CD8-positive, alpha-beta memory T cell (primary cell): ENCODE measurements at regions not wholly inside any gene's neighbourhood (a gene's known extent, or its start where the extent isn't known, plus 50 kb on each side); places are given as distances from the start of the nearest gene placed in this dataset.
A peak's percentile ranks its signal among the peaks of the same experiment; 100 is the strongest.
"Not testable (repeated sequence)": the region's sequence is repeated elsewhere in the genome, so short reads cannot be mapped to it uniquely, and the experiment has no call there.

ENCODE experiments used
- CTCF ChIA-PET: fragments of 350-600 bp; sonication (Branson Sonifier 250); formaldehyde crosslinking; loops from one replicate; lab custom pipeline; 2021; ENCODE audit warnings: antibody characterized with exemption; lab: Charles Lee
- POLR2A ChIA-PET: fragments of 350-600 bp; sonication (Branson Sonifier 250); formaldehyde crosslinking; loops from one replicate; lab custom pipeline; 2021; ENCODE audit warnings: antibody characterized with exemption; lab: Charles Lee
- DNase-seq, 5 donors: peaks; one replicate each; pipeline versions ENCODE4 v3.0.0 to v3.0.0-alpha.2; 2020 to 2022; ENCODE audit warnings: mixed read lengths in 1 of 5
- H3K27ac ChIP-seq: one replicate; pipeline ENCODE4 v1.7.0; 2013; ENCODE audit warnings: low read depth, mild to moderate bottlenecking, low read length, moderate library complexity
- H3K27me3 ChIP-seq: 2 replicates; pipeline ENCODE4 v1.7.0; 2013; ENCODE audit warnings: low read length, mild to moderate bottlenecking; ENCODE audit not compliant: insufficient read depth, poor library complexity, severe bottlenecking
- H3K36me3 ChIP-seq: 2 replicates; pipeline ENCODE4 v1.7.0; 2013; ENCODE audit warnings: mild to moderate bottlenecking, low read length, moderate library complexity; ENCODE audit not compliant: insufficient read depth
- H3K4me1 ChIP-seq: 2 replicates; pipeline ENCODE4 v1.7.0; 2013; ENCODE audit warnings: mild to moderate bottlenecking, low read length, moderate library complexity; ENCODE audit not compliant: insufficient read depth
- H3K4me3 ChIP-seq: 2 replicates; pipeline ENCODE4 v1.7.0; 2013; ENCODE audit warnings: mild to moderate bottlenecking, low read length
- H3K9me3 ChIP-seq: 2 replicates; pipeline ENCODE4 v1.7.0; 2013; ENCODE audit warnings: mild to moderate bottlenecking, low read length
- H3K27ac Mint-ChIP-seq, 8 donors: one replicate each; pipeline ENCODE4 v1.8.0; 2020 to 2021; ENCODE audit warnings: mixed read lengths in 8 of 8, mild to moderate bottlenecking in 6 of 8, inconsistent platforms in 3 of 8, moderate library complexity in 3 of 8
- H3K27me3 Mint-ChIP-seq, 2 donors: one replicate each; pipeline ENCODE4 v1.8.0; 2020 to 2021; ENCODE audit warnings: mixed read lengths in 2 of 2, mild to moderate bottlenecking in 1 of 2, moderate library complexity in 1 of 2
- H3K36me3 Mint-ChIP-seq, 3 donors: one replicate each; pipeline ENCODE4 v1.8.0; 2020 to 2021; ENCODE audit warnings: mixed read lengths in 3 of 3, inconsistent platforms in 1 of 3, mild to moderate bottlenecking in 1 of 3
- H3K4me1 Mint-ChIP-seq, 3 donors: one replicate each; pipeline ENCODE4 v1.8.0; 2020 to 2021; ENCODE audit warnings: mixed read lengths in 3 of 3, inconsistent platforms in 1 of 3, mild to moderate bottlenecking in 1 of 3
- H3K4me3 Mint-ChIP-seq, 7 donors: one replicate each; pipeline ENCODE4 v1.8.0; 2020 to 2021; ENCODE audit warnings: mixed read lengths in 7 of 7, mild to moderate bottlenecking in 6 of 7, moderate library complexity in 4 of 7, inconsistent platforms in 2 of 7
- H3K9me3 Mint-ChIP-seq, 5 donors: one replicate each; pipeline ENCODE4 v1.8.0; 2020 to 2022; ENCODE audit warnings: mixed read lengths in 5 of 5, mild to moderate bottlenecking in 3 of 5, moderate library complexity in 2 of 5, inconsistent platforms in 1 of 5

DNA sequence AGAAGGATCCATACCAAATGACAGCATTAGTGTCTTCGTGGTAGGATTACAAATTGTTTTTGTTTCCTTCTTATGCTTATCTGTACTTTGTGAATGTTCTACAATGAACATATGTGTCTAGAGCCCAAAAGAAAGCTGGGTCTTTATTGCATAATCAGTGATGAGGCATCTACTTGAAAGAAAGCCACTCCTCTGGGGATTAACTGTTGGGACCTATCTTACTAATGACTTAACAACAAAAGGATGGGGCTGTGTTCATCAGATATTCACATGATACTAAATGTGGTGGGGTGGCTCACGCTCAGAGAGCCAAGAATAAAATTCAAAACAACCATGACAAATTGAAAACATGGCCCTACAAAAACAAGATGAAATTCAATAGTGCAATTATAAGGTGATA lies 160.2 kb downstream of the RGS9 start:
- POLR2A ChIA-PET = interaction anchor here (0.5 kb wide), 1 partner anchor 371 kb away, joined by 3 read pairs; no protein-coding TSS in a partner anchor
- Histone ChIP-seq H3K4me3 (no peak overlapping the region), H3K27ac (no peak overlapping the region), H3K4me1 (no peaks in the 10 kb centered on the region), H3K27me3 (no peaks in the 10 kb centered on the region), H3K36me3 (no peaks in the 10 kb centered on the region), H3K9me3 (no peaks in the 10 kb centered on the region)
- DNase-seq = no peak
- H3K9me3 Mint-ChIP-seq = peaks cover 0 to 1% (median 0%) of the 10 kb centered on the region in 5 donors
- no peak overlapping the region for H3K27ac Mint-ChIP-seq
- H3K27me3 Mint-ChIP-seq = peaks cover 9 to 23% of the 10 kb centered on the region in 2 donors
- H3K36me3 Mint-ChIP-seq = peaks cover 0 to 4% (median 0%) of the 10 kb centered on the region in 3 donors
- CTCF ChIA-PET = no interaction called here
- peaks cover 0 to 6% (median 1%) of the 10 kb centered on the region in 3 donors for H3K4me1 Mint-ChIP-seq
- H3K4me3 Mint-ChIP-seq = no peak overlapping the region

DNA sequence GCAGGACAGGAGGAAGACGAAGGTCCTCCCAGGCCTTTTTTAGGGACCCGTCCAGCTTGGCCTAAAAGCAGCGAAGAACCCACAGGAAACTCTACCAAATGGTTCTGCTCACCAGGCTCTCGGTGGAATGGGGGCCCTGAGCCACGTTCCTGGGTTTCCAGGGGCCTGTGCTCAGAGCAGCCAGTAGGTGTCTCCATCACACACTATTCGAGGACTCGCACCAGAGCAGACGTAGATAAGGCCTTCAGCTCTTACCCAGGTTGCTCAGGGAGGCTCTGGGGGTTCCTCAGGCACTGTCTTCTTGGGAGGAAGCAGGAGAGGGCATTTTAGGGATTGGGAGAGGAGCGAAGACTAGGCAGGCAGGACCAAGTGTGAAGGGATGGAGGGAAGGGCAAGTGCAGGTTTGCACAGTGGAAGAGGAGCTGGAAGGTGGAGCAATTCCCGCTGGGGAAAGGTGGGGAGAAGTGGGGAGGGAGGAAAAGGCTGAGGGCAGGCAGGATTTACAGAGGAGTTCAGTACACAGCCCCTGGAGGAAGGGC lies 157.1 kb downstream of the RGS9 start:
- no peak overlapping the region for H3K4me3 Mint-ChIP-seq
- no peaks in the 10 kb centered on the region for H3K36me3 ChIP-seq
- ChIA-PET CTCF (interaction anchor here (0.7 to 4.0 kb wide), 9 partner anchors 27 to 879 kb away, joined by 3 to 34 read pairs (median 3); no protein-coding TSS in a partner anchor), POLR2A (no interaction called here)
- DNase-seq = peak; percentile 13 to 65 (median 36)
- peaks cover 0 to 1% (median 0%) of the 10 kb centered on the region in 5 donors for H3K9me3 Mint-ChIP-seq
- no peak overlapping the region for H3K27ac ChIP-seq
- H3K27me3 ChIP-seq = no peaks in the 10 kb centered on the region
- peaks cover 0 to under 1% (median 0%) of the 10 kb centered on the region in 3 donors for H3K36me3 Mint-ChIP-seq
- H3K27me3 Mint-ChIP-seq = peaks cover 4 to 6% of the 10 kb centered on the region in 2 donors
- peaks cover 0 to 6% (median 1%) of the 10 kb centered on the region in 3 donors for H3K4me1 Mint-ChIP-seq
- no peaks in the 10 kb centered on the region for H3K9me3 ChIP-seq
- no peak overlapping the region for H3K27ac Mint-ChIP-seq
- no peaks in the 10 kb centered on the region for H3K4me1 ChIP-seq
- no peak overlapping the region for H3K4me3 ChIP-seq

DNA sequence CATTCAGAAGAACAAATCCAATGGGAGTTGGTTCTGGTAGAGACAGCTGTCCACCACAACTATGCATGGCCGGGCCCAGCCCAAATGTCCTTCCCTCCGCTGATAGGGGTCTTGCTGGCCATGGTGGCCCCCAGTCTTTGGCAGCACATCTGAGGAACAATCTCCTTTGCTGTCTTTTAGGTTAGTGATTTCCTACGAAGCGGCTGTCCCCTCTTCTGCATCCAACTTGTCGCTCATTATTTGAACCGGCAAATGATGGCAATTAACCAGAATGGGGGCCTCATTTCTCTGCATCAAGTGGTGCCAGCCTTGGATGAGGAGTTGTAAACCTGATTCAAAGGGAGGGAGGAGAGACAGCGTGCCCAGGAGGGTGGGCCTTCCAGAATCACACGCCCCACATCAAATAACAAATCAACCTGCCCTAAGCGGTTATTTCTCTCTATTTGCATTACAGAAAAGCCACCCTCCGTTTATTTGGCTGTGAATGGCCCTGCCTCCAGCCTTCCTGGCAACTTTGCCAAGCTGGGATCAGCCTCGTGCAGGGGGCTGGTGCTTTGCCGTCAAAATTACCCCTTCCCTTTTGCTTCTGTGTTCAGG lies 156.5 kb downstream of the RGS9 start:
- H3K27me3 Mint-ChIP-seq = peaks cover 4% of the 10 kb centered on the region in 2 donors
- DNase-seq = no peak
- peaks cover 0 to 6% (median 1%) of the 10 kb centered on the region in 3 donors for H3K4me1 Mint-ChIP-seq
- Histone ChIP-seq H3K4me1 (no peaks in the 10 kb centered on the region), H3K27me3 (no peaks in the 10 kb centered on the region), H3K4me3 (no peak overlapping the region), H3K36me3 (no peaks in the 10 kb centered on the region), H3K27ac (no peak overlapping the region), H3K9me3 (no peaks in the 10 kb centered on the region)
- POLR2A ChIA-PET = no interaction called here
- H3K36me3 Mint-ChIP-seq = no peaks in the 10 kb centered on the region
- H3K9me3 Mint-ChIP-seq = peaks cover 0 to 1% (median 0%) of the 10 kb centered on the region in 5 donors
- no peak overlapping the region for H3K27ac Mint-ChIP-seq
- CTCF ChIA-PET = interaction anchor here (0.8 to 4.0 kb wide), 7 partner anchors 27 to 880 kb away, joined by 3 to 34 read pairs (median 3); no protein-coding TSS in a partner anchor
- no peak overlapping the region for H3K4me3 Mint-ChIP-seq

DNA sequence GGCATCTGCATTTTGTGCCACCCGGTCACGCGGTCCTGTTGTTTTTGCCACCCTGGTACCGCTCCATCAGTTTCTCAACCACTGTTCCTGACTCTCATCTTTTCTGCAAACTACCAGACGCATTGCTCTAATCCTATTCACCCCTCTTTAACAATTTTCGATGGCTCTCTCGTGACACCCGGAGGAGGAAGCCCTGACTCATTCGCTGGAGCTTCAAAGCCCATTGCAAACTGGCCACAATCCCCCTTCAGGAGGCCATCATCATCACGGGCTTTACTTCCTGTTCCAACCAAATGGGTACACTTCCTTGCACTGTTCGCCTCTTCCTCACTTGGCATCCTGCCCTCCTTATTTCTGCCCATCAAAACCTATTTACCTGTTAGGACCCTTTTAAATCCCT lies 155.3 kb downstream of the RGS9 start:
- POLR2A ChIA-PET = no interaction called here
- Mint-ChIP-seq H3K27me3 (peaks cover 0 to 4% of the 10 kb centered on the region in 2 donors), H3K4me1 (peaks cover 0 to 6% (median 1%) of the 10 kb centered on the region in 3 donors), H3K4me3 (no peak overlapping the region), H3K27ac (peak overlapping the region in 2 of 8 donors; percentile 41 to 61), H3K9me3 (peaks cover 0 to 1% (median 0%) of the 10 kb centered on the region in 5 donors), H3K36me3 (no peaks in the 10 kb centered on the region)
- Histone ChIP-seq H3K4me1 (no peaks in the 10 kb centered on the region), H3K27me3 (no peaks in the 10 kb centered on the region), H3K27ac (no peak overlapping the region), H3K9me3 (no peaks in the 10 kb centered on the region), H3K36me3 (no peaks in the 10 kb centered on the region), H3K4me3 (no peak overlapping the region)
- DNase-seq = no peak
- CTCF ChIA-PET = interaction anchor here (1.3 to 4.0 kb wide), 2 partner anchors 263 to 874 kb away, joined by 3 to 34 read pairs; no protein-coding TSS in a partner anchor

DNA sequence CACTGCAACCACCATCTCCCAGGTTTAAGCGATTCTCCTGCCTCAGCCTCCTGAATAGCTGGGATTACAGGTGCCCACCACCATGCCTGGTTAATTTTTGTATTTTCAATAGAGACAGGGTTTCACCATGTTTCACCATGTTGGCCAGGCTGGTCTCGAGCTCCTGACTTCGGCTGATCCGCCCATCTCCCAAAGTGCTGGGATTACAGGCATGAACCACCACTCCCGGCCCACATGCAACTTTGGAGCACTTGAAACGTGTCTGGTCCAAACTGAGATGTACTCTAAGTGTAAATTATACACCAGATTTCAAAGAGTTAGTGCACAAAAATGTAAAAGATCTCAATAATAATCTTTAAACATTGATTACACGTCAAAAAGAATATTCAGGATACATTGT lies 154.1 kb downstream of the RGS9 start:
- H3K4me3 ChIP-seq, H3K4me1 Mint-ChIP-seq, H3K36me3 Mint-ChIP-seq, CTCF ChIA-PET, H3K27ac ChIP-seq, H3K36me3 ChIP-seq, H3K9me3 Mint-ChIP-seq, H3K27ac Mint-ChIP-seq, H3K4me3 Mint-ChIP-seq, DNase-seq, H3K4me1 ChIP-seq, H3K9me3 ChIP-seq, H3K27me3 ChIP-seq, H3K27me3 Mint-ChIP-seq, POLR2A ChIA-PET: not testable (repeated sequence)

DNA sequence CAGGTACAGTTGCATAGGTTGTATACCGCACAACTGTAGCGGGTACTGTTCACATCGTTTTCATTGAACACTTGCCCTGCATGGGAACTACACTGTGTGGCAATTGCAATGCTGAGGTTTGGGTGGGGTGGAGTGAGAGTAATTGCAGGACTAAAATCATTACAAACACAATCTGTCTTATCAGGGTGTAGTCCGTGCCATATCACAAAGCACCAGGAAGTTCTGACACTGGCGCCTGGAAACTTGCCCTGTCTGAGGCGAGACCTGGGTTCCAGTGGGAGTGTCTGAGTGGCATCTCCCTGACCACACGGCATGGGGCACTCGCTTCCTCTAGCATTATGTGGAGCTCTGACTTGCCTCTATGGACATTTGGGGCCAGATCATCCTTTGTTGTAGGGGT lies 153.4 kb downstream of the RGS9 start:
- no peaks in the 10 kb centered on the region for H3K9me3 ChIP-seq
- H3K4me1 ChIP-seq = no peaks in the 10 kb centered on the region
- Mint-ChIP-seq H3K4me1 (peaks cover 0 to 6% (median 1%) of the 10 kb centered on the region in 3 donors), H3K4me3 (no peak overlapping the region), H3K9me3 (peaks cover 0 to 1% (median 0%) of the 10 kb centered on the region in 5 donors), H3K27ac (no peak overlapping the region), H3K36me3 (no peaks in the 10 kb centered on the region), H3K27me3 (peaks cover 0 to 8% of the 10 kb centered on the region in 2 donors)
- no peak for DNase-seq
- ChIA-PET CTCF (no interaction called here), POLR2A (no interaction called here)
- no peaks in the 10 kb centered on the region for H3K36me3 ChIP-seq
- no peaks in the 10 kb centered on the region for H3K27me3 ChIP-seq
- H3K27ac ChIP-seq = no peak overlapping the region
- no peak overlapping the region for H3K4me3 ChIP-seq

DNA sequence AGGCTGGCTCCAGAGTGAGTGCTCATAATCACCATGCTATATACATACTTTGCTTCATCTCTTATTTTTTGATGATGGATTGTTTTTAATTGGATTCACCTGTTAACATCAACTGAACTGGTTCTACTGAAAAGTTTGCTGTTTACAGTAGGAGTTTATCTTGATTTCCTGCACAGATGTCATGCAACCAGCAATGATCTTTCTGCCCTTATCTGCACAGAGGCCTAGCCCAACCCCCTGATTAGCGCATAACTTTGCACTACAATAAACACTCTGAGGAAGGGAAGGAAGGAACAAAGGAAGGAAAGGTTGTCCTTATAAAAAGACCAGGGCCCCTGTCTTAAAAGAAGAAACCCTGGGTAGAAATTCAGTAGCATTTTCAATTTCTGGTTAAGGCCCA lies 152.9 kb downstream of the RGS9 start:
- DNase-seq = no peak
- CTCF ChIA-PET = no interaction called here
- Mint-ChIP-seq H3K27me3 (peaks cover 0 to 8% of the 10 kb centered on the region in 2 donors), H3K9me3 (peaks cover 0 to 1% (median 0%) of the 10 kb centered on the region in 5 donors), H3K4me3 (no peak overlapping the region), H3K36me3 (no peaks in the 10 kb centered on the region), H3K4me1 (peaks cover 0 to 6% (median 1%) of the 10 kb centered on the region in 3 donors), H3K27ac (no peak overlapping the region)
- H3K27ac ChIP-seq = no peak overlapping the region
- no peaks in the 10 kb centered on the region for H3K4me1 ChIP-seq
- POLR2A ChIA-PET = no interaction called here
- no peaks in the 10 kb centered on the region for H3K9me3 ChIP-seq
- H3K4me3 ChIP-seq = no peak overlapping the region
- no peaks in the 10 kb centered on the region for H3K27me3 ChIP-seq
- no peaks in the 10 kb centered on the region for H3K36me3 ChIP-seq

DNA sequence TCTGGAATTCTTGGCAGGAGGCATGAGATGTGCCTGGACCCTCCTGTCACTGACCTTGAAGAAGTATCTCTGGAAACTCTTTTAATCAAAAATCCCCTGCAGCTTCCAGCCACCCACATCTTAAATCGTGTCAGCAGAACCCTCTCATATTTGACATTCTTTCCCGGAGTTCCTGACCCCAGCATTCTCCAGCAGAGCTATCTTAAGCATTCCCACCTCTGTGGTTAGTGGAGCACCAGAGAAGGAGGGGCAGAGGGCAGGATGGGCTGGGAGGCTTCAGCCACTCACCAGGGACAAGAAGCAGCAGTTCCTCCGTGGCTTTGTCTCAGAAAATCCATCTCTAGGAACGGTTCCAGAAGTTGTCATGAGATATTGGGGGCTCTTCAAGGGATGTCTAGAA lies 149.9 kb downstream of the RGS9 start:
- Histone ChIP-seq H3K9me3 (no peaks in the 10 kb centered on the region), H3K27ac (no peak overlapping the region), H3K36me3 (no peaks in the 10 kb centered on the region), H3K27me3 (no peaks in the 10 kb centered on the region), H3K4me1 (no peaks in the 10 kb centered on the region), H3K4me3 (no peak overlapping the region)
- Mint-ChIP-seq H3K36me3 (no peaks in the 10 kb centered on the region), H3K4me3 (no peak overlapping the region), H3K4me1 (no peaks in the 10 kb centered on the region), H3K27ac (no peak overlapping the region), H3K9me3 (peaks cover 0 to 2% (median 0%) of the 10 kb centered on the region in 5 donors), H3K27me3 (peaks cover 0 to 11% of the 10 kb centered on the region in 2 donors)
- CTCF ChIA-PET = no interaction called here
- no peak for DNase-seq
- POLR2A ChIA-PET = no interaction called here
